Smooth muscle cell (in vitro differentiated cells): ENCODE measurements at regions not wholly inside any gene's neighbourhood (a gene's known extent, or its start where the extent isn't known, plus 50 kb on each side); places are given as distances from the start of the nearest gene placed in this dataset.

Experiments used
- DNase-seq: peaks from one replicate; lab custom pipeline; 2025; ENCODE audit not compliant: unreplicated experiment; lab: John Stamatoyannopoulos, UW
- H2AFZ ChIP-seq: fragments of 200-600 bp; sonication (generic); 2 replicates; pipeline ENCODE4 v1.6.0; 2016; ENCODE audit warnings: antibody characterized with exemption, low read depth, mild to moderate bottlenecking
- H3F3A ChIP-seq: fragments of 200-600 bp; sonication (generic); 2 replicates; pipeline ENCODE4 v1.6.0; 2017; ENCODE audit warnings: antibody characterized with exemption, low read depth
- H3K27ac ChIP-seq: fragments of 200-600 bp; sonication (generic); 2 replicates; pipeline ENCODE4 v1.5.1; 2016; ENCODE audit warnings: low read depth, mild to moderate bottlenecking
- H3K27me3 ChIP-seq: fragments of 200-600 bp; sonication (generic); 2 replicates; pipeline ENCODE4 v1.6.1; 2016; ENCODE audit warnings: low read depth, mild to moderate bottlenecking
- H3K36me3 ChIP-seq: fragments of 200-600 bp; sonication (generic); 2 replicates; pipeline ENCODE4 v1.5.1; 2016; ENCODE audit warnings: low read depth
- H3K4me1 ChIP-seq: fragments of 200-600 bp; sonication (generic); 2 replicates; pipeline ENCODE4 v1.5.1; 2016; ENCODE audit warnings: low read depth
- H3K4me2 ChIP-seq: fragments of 200-600 bp; sonication (generic); 2 replicates; pipeline ENCODE4 v1.6.0; 2016; ENCODE audit warnings: mild to moderate bottlenecking
- H3K4me3 ChIP-seq: fragments of 200-600 bp; sonication (generic); 2 replicates; pipeline ENCODE4 v1.5.1; 2016; ENCODE audit warnings: mild to moderate bottlenecking
- H3K79me2 ChIP-seq: fragments of 200-600 bp; sonication (generic); 2 replicates; pipeline ENCODE4 v1.6.0; 2016; ENCODE audit warnings: low read depth, mild to moderate bottlenecking
- H3K9ac ChIP-seq: fragments of 200-600 bp; sonication (generic); 2 replicates; pipeline ENCODE4 v1.6.0; 2016; ENCODE audit warnings: low read depth
- H3K9me3 ChIP-seq: fragments of 200-600 bp; sonication (generic); replicated peaks from 2 replicates; pipeline ENCODE4 v1.5.1; 2016; ENCODE audit warnings: low read depth
- H4K20me1 ChIP-seq: fragments of 200-600 bp; sonication (generic); 2 replicates; pipeline ENCODE4 v1.6.0; 2016; ENCODE audit warnings: low read depth
- WGBS: methylation state at CpG from one replicate; pipeline ENCODE4 v1.1.7; 2016; ENCODE audit warnings: low lambda C conversion rate; 5-methylcytosine and 5-hydroxymethylcytosine counted together
- TF ChIP-seq, protein P1 (sequence below): fragments of 200-600 bp; sonication (generic); IDR thresholded peaks from 2 replicates; pipeline ENCODE4 v1.5.1; 2017; ENCODE audit warnings: borderline replicate concordance, mild to moderate bottlenecking, antibody characterized with exemption; ENCODE audit not compliant: insufficient read depth, poor library complexity, severe bottlenecking

DNA sequence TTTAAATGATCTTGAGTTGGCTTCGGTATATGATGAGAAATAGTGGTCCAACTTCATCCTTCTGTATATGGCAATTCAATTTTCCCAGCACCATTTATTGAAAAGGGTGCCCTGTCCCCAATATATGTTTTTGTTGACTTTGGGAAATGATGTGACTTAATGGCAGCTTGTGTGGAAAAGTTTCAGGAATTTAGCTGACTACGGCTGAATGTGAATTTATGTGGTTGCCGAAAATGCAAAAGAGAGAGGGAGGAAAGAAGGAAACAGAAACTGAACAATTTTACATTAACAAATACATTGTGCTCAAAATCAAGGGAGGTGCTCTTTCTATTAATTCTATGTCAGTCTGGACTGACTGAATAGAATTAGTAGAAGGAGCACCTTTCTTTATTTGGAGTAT lies 101.8 kb upstream of the CYSLTR1 start:
- no peaks in the 10 kb centered on the region for H3K27me3 ChIP-seq
- 86% methylated on average over 3 of the region's 3 CpGs for WGBS
- H3K9ac ChIP-seq: no peak overlapping the region
- no peaks in the 10 kb centered on the region for H3K79me2 ChIP-seq
- no peaks in the 10 kb centered on the region for H3K36me3 ChIP-seq
- H3K4me2 ChIP-seq: no peak overlapping the region
- no peaks in the 10 kb centered on the region for H3K9me3 ChIP-seq
- no peak overlapping the region for H3K27ac ChIP-seq
- H4K20me1 ChIP-seq: no peaks in the 10 kb centered on the region
- DNase-seq: no peak
- no peak overlapping the region for H2AFZ ChIP-seq
- H3K4me1 ChIP-seq: no peaks in the 10 kb centered on the region
- H3K4me3 ChIP-seq: no peak overlapping the region
- no peaks in the 10 kb centered on the region for H3F3A ChIP-seq
- TF ChIP-seq, protein P1, sequence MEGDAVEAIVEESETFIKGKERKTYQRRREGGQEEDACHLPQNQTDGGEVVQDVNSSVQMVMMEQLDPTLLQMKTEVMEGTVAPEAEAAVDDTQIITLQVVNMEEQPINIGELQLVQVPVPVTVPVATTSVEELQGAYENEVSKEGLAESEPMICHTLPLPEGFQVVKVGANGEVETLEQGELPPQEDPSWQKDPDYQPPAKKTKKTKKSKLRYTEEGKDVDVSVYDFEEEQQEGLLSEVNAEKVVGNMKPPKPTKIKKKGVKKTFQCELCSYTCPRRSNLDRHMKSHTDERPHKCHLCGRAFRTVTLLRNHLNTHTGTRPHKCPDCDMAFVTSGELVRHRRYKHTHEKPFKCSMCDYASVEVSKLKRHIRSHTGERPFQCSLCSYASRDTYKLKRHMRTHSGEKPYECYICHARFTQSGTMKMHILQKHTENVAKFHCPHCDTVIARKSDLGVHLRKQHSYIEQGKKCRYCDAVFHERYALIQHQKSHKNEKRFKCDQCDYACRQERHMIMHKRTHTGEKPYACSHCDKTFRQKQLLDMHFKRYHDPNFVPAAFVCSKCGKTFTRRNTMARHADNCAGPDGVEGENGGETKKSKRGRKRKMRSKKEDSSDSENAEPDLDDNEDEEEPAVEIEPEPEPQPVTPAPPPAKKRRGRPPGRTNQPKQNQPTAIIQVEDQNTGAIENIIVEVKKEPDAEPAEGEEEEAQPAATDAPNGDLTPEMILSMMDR: no peak

DNA sequence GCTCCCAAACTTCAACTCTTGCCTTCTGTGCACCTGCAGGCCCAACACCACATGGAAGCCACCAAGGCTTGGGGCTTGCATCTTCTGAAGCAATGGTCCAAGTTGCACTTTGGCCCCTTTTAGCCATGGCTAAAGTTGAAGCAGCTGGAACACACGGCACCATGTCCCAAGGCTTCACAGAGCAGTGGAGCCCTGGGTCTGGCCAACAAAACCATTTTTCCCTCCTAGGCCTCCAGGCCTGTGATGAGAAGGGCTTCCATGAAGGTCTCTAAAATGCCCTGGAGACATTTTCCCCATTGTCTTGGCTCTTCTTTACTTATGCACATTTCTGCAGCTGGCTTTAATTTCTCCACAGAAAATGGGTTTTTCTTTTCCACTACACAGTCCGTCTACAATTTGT lies 61.3 kb upstream of the CYSLTR1 start:
- no peak overlapping the region for H3K4me2 ChIP-seq
- TF ChIP-seq, protein P1: no peak

DNA sequence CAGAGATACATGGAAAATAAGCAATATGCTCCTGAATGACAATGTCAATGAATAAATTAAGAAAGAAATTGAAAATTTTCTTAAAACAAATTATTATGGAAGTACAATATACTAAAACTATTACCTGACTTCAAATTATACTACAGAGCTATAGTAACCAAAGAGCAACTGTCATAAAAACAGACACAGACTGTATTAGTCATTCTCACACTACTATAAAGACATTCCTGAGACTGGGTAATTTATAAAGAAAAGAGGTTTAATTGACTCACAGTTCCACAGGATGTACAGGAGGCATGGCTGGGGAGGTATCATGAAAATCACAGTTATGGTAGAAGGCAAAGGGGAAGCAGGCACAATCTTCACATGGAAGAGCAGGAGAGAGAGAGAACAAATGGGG lies 60.0 kb upstream of the CYSLTR1 start:
- H3K36me3 ChIP-seq: no peaks in the 10 kb centered on the region
- H3F3A ChIP-seq: no peaks in the 10 kb centered on the region
- H3K4me2 ChIP-seq: no peak overlapping the region
- H3K79me2 ChIP-seq: no peaks in the 10 kb centered on the region
- no peaks in the 10 kb centered on the region for H4K20me1 ChIP-seq
- H3K9me3 ChIP-seq: no peaks in the 10 kb centered on the region
- no peak overlapping the region for H2AFZ ChIP-seq
- no peaks in the 10 kb centered on the region for H3K4me1 ChIP-seq
- no peak overlapping the region for H3K27ac ChIP-seq
- no peak for DNase-seq
- H3K27me3 ChIP-seq: no peaks in the 10 kb centered on the region
- no peak overlapping the region for H3K9ac ChIP-seq
- TF ChIP-seq, protein P1: no peak
- no peak overlapping the region for H3K4me3 ChIP-seq

More for the DNA sequence above, 61.3 kb upstream of the CYSLTR1 start:
- Histone ChIP-seq H3K79me2 (no peaks in the 10 kb centered on the region), H2AFZ (no peak overlapping the region), H3K9ac (no peak overlapping the region), H3K4me1 (no peaks in the 10 kb centered on the region), H3K4me3 (no peak overlapping the region), H3K36me3 (no peaks in the 10 kb centered on the region), H3K9me3 (no peaks in the 10 kb centered on the region), H3K27me3 (no peaks in the 10 kb centered on the region), H4K20me1 (no peaks in the 10 kb centered on the region), H3K27ac (no peak overlapping the region), H3F3A (no peaks in the 10 kb centered on the region)
- DNase-seq: no peak
- 89% methylated on average over 2 of the region's 2 CpGs for WGBS

DNA sequence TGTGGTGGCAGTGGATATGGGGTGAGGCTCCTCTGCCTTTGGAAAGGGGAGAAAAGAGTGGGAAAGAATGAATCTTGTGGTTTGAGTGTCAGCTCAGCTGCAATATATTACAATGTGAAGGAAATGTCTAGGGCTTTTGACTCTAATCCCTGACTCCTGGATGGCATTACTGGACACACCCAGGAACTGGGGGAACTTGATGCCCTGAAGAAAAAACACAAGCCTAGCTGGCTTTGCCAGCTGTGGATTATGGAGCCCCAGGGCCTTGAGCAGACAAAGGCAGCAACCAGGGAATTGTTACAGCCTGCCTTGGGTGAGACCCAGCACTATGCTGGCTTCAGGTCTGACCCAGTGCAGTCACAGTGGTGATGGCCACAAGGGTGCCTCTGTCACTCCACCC lies 57.1 kb upstream of the CYSLTR1 start:
- H3K27me3 ChIP-seq: no peaks in the 10 kb centered on the region
- H3K4me2 ChIP-seq: no peak overlapping the region
- H3K9me3 ChIP-seq: no peaks in the 10 kb centered on the region
- DNase-seq: no peak
- H3F3A ChIP-seq: no peaks in the 10 kb centered on the region
- no peak overlapping the region for H3K9ac ChIP-seq
- H4K20me1 ChIP-seq: no peaks in the 10 kb centered on the region
- TF ChIP-seq, protein P1: no peak
- H3K36me3 ChIP-seq: no peaks in the 10 kb centered on the region
- no peak overlapping the region for H3K27ac ChIP-seq
- no peaks in the 10 kb centered on the region for H3K4me1 ChIP-seq
- no peak overlapping the region for H3K4me3 ChIP-seq
- H3K79me2 ChIP-seq: no peaks in the 10 kb centered on the region
- H2AFZ ChIP-seq: no peak overlapping the region
